Activated naive CD4-positive, alpha-beta T cell treated with anti-CD3 and anti-CD28 coated beads, Interleukin-2, amount 10 ng/mL, durations not matched to agents 7 days and 5 days (primary cell): ENCODE measurements at regions not wholly inside any gene's neighbourhood (a gene's known extent, or its start where the extent isn't known, plus 50 kb on each side); places are given as distances from the start of the nearest gene placed in this dataset.
"Not testable (repeated sequence)": the region's sequence is repeated elsewhere in the genome, so short reads cannot be mapped to it uniquely, and the experiment has no call there.

Experiments used
- CTCF ChIA-PET: fragments of 350-600 bp; sonication (Branson Sonifier 250); formaldehyde crosslinking; loops from one replicate; lab custom pipeline; 2021; ENCODE audit warnings: antibody characterized with exemption; lab: Charles Lee
- DNase-seq: peaks from one replicate; pipeline ENCODE4 v3.0.0-alpha.2; 2020
- H3K27ac Mint-ChIP-seq: one replicate; pipeline ENCODE4 v1.8.0; 2021; ENCODE audit warnings: mild to moderate bottlenecking, moderate library complexity, mixed read lengths
- H3K27me3 Mint-ChIP-seq: one replicate; pipeline ENCODE4 v1.8.0; 2021; ENCODE audit warnings: mild to moderate bottlenecking, mixed read lengths
- H3K36me3 Mint-ChIP-seq: one replicate; pipeline ENCODE4 v1.8.0; 2021; ENCODE audit warnings: mixed read lengths
- H3K4me1 Mint-ChIP-seq: one replicate; pipeline ENCODE4 v1.8.0; 2021; ENCODE audit warnings: mixed read lengths
- H3K4me3 Mint-ChIP-seq: one replicate; pipeline ENCODE4 v1.8.0; 2021; ENCODE audit warnings: mild to moderate bottlenecking, moderate library complexity, mixed read lengths
- H3K9me3 Mint-ChIP-seq: one replicate; pipeline ENCODE4 v1.8.0; 2021; ENCODE audit warnings: mixed read lengths

DNA sequence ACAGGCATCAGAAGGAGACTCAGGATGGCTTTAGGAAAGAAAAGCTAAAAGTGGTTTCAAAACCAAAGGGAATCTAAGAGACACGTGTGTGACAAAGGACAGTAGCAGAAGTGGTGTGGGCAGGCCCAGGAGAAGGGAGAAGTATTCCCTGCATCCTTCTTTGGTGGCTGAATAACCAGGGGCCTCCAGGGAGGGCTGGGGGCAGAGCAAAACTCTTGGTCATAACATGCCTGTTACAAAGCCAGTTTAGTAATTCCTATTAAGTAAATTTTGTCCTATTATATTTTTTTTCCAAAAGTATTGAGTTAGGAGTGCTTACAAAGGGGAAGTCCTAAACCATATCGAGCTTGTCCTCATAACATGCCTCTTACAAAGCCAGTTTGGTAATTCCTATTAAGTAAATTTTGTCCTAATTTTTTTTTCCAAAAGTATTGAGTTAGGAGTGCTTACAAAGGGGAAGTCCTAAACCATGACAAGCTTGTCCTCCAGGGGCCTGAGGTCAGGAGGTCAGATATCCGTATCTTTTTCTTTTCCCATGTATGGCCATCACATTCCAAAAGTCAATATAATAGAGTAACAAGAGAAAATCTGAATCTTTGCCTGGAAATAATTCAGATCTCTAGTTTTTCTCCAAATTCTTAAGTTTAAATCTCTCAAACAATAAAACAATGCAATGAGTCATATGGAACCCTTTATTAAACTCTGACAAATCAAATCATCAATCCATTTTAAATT, 509.2 kb downstream of the LTN1 start:
- DNase-seq = no peak
- CTCF ChIA-PET = interaction anchor here (1.3 kb wide), 1 partner anchor 262 kb away, joined by 4 read pairs; no protein-coding TSS in a partner anchor
- H3K27me3 Mint-ChIP-seq = peaks cover 6% of the 10 kb centered on the region

DNA sequence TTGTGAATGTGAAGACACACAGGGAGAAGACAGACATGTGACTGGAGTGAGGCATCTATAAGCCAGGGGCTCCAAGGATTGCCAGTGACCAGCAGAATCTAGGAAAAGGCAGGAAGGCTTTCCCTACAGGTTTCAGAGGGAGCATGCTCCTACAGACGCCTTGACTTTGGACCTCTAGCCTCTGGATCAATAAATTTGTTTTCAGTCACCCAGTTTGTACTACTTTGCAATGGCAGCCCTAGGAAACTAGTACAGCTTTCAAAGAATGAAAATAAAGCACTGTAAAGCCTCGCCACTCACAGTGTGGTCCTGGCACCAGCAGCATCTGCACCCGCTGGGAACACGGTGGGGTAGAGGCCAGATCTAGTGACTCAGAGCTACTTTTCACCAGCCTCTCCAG, 510.0 kb downstream of the LTN1 start:
- CTCF ChIA-PET = interaction anchor here (1.3 kb wide), 1 partner anchor 263 kb away, joined by 4 read pairs; no protein-coding TSS in a partner anchor
- no peaks in the 10 kb centered on the region for H3K9me3 Mint-ChIP-seq
- no peaks in the 10 kb centered on the region for H3K36me3 Mint-ChIP-seq
- DNase-seq = no peak
- no peak overlapping the region for H3K27ac Mint-ChIP-seq
- H3K4me3 Mint-ChIP-seq = no peak overlapping the region
- peaks cover 6% of the 10 kb centered on the region for H3K27me3 Mint-ChIP-seq
- no peaks in the 10 kb centered on the region for H3K4me1 Mint-ChIP-seq

More for the DNA sequence above, 509.2 kb downstream of the LTN1 start:
- H3K36me3 Mint-ChIP-seq = no peaks in the 10 kb centered on the region
- no peak overlapping the region for H3K27ac Mint-ChIP-seq
- no peak overlapping the region for H3K4me3 Mint-ChIP-seq
- no peaks in the 10 kb centered on the region for H3K4me1 Mint-ChIP-seq
- H3K9me3 Mint-ChIP-seq = no peaks in the 10 kb centered on the region

DNA sequence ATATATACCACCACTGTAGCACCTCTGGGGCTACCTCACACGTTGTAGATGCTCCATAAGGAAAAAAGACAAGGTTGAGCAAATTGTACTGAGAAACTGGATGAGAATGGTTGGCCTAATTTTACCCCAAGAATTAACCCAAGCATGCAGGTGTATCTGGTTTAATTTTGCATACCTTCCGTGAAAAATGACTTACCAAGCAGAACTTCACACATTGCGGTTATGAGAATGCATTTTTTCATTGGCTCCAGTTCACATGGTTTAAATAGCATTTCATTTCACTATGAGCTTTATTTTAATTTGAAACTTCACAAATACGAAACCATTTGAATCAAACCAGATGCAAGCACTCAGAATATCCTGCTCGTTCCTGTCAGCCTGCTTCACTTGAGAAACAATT, 512.2 kb downstream of the LTN1 start:
- Mint-ChIP-seq H3K27ac (no peak overlapping the region), H3K27me3 (peaks cover 6% of the 10 kb centered on the region), H3K4me1 (no peaks in the 10 kb centered on the region), H3K36me3 (no peaks in the 10 kb centered on the region), H3K4me3 (no peak overlapping the region), H3K9me3 (no peaks in the 10 kb centered on the region)
- DNase-seq = no peak
- CTCF ChIA-PET = no interaction called here

GRCh38 chr21:28473530-28474220, 519.0 kb downstream of the LTN1 start:
- Mint-ChIP-seq H3K27ac (no peak overlapping the region), H3K4me1 (no peaks in the 10 kb centered on the region), H3K27me3 (peaks cover 6% of the 10 kb centered on the region), H3K9me3 (no peaks in the 10 kb centered on the region), H3K4me3 (no peak overlapping the region), H3K36me3 (no peaks in the 10 kb centered on the region)
- DNase-seq = no peak
- CTCF ChIA-PET = no interaction called here

DNA sequence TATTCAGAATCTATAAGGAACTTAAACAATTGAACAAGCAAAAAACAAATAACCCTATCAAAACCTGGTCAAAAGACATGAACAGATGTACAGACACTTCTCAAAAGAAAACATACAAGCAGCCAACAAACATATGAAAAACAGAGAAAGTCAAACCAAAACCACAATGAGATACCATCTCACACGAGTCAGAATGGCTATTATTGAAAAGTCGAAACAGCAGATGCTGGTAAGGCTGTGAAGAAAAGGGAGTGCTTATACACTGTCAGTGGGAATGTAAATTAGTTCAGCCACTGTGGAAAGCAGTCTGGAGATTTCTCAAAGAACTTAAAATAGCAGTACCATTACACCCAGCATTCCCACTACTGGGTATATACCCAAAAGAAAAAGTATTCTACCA, 520.1 kb downstream of the LTN1 start:
- H3K4me3 Mint-ChIP-seq, CTCF ChIA-PET, H3K9me3 Mint-ChIP-seq, H3K4me1 Mint-ChIP-seq, H3K27me3 Mint-ChIP-seq, H3K27ac Mint-ChIP-seq, DNase-seq, H3K36me3 Mint-ChIP-seq: not testable (repeated sequence)

DNA sequence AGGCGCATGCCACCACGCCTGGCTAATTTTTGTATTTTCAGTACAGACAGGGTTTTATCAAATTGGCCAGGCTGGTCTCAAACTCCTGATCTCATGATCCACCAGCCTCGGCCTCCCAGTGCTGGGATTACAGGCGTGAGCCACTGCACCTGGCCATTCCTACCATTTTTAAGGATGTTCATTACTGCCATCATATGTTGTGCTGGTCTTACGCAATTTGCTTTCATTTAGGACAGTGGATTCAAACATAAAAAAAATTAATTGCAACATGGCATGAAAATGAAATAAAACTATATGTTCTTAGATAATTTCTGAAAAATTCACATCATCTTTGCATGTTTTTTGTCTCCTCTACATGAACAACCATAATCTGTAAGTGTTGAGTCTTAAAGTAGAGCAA, 527.7 kb downstream of the LTN1 start:
- Mint-ChIP-seq H3K9me3 (no peaks in the 10 kb centered on the region), H3K4me1 (no peaks in the 10 kb centered on the region), H3K36me3 (no peaks in the 10 kb centered on the region), H3K4me3 (no peak overlapping the region), H3K27me3 (peaks cover 2% of the 10 kb centered on the region), H3K27ac (no peak overlapping the region)
- DNase-seq = no peak
- CTCF ChIA-PET = no interaction called here

- Mint-ChIP-seq H3K4me3 (no peak overlapping the region), H3K27ac (no peak overlapping the region), H3K9me3 (no peaks in the 10 kb centered on the region), H3K36me3 (no peaks in the 10 kb centered on the region), H3K27me3 (peaks cover 3% of the 10 kb centered on the region), H3K4me1 (no peaks in the 10 kb centered on the region)
- no peak for DNase-seq
- CTCF ChIA-PET = no interaction called here
Observed at GRCh38 chr21:28464095-28464494, 528.6 kb downstream of the LTN1 start.

GRCh38 chr21:28459193-28459592, 533.5 kb downstream of the LTN1 start:
- no peaks in the 10 kb centered on the region for H3K36me3 Mint-ChIP-seq
- CTCF ChIA-PET = interaction anchor here (0.6 kb wide), 1 partner anchor 396 kb away, joined by 3 read pairs; no protein-coding TSS in a partner anchor
- no peaks in the 10 kb centered on the region for H3K4me1 Mint-ChIP-seq
- H3K27ac Mint-ChIP-seq = no peak overlapping the region
- H3K4me3 Mint-ChIP-seq = no peak overlapping the region
- H3K27me3 Mint-ChIP-seq = peaks cover 3% of the 10 kb centered on the region
- no peak for DNase-seq
- H3K9me3 Mint-ChIP-seq = no peaks in the 10 kb centered on the region

GRCh38 chr21:28458446-28458845, 534.2 kb downstream of the LTN1 start:
- H3K27me3 Mint-ChIP-seq = peaks cover 3% of the 10 kb centered on the region
- no peaks in the 10 kb centered on the region for H3K36me3 Mint-ChIP-seq
- no peak overlapping the region for H3K4me3 Mint-ChIP-seq
- H3K27ac Mint-ChIP-seq = no peak overlapping the region
- H3K4me1 Mint-ChIP-seq = no peaks in the 10 kb centered on the region
- CTCF ChIA-PET = no interaction called here
- no peaks in the 10 kb centered on the region for H3K9me3 Mint-ChIP-seq
- DNase-seq = no peak

- CTCF ChIA-PET = no interaction called here
- Mint-ChIP-seq H3K27ac (no peak overlapping the region), H3K4me3 (no peak overlapping the region), H3K9me3 (no peaks in the 10 kb centered on the region), H3K4me1 (no peaks in the 10 kb centered on the region), H3K36me3 (no peaks in the 10 kb centered on the region), H3K27me3 (peaks cover 3% of the 10 kb centered on the region)
- DNase-seq = no peak
Observed at GRCh38 chr21:28455253-28455600, 537.5 kb downstream of the LTN1 start.

DNA sequence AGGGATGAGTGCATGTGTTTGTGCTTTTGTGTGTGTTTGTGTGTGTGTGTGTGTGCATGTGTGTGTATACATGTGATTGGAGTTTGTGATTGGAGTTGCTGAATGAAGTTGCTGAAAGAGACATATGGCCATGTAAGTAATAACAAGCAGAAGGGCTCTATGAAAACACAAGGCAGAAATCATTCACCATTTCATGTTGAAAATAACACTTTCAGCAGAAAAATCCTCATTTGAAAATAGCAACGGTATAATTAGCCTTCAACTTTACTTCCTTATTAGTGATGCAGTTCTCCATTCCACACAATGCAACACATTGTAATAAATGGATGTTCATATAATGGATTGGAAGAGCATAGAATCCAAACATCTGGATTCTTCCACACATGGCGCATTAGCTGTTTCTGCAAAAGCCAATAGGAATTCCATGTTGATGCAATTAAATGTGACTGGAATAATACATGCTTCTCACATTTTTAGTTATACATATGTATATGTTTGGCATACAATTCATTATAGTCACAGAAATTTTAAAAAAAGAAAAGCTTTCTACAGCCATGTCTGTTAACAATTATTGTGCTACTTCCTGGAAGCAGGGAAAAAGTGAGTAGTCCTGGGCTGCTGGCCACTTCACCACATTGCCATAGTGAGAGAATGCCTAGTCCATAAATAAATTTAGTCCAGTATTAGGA, 538.0 kb downstream of the LTN1 start:
- Mint-ChIP-seq H3K4me1 (no peaks in the 10 kb centered on the region), H3K36me3 (no peaks in the 10 kb centered on the region), H3K9me3 (no peaks in the 10 kb centered on the region), H3K4me3 (no peak overlapping the region), H3K27me3 (peaks cover 3% of the 10 kb centered on the region), H3K27ac (no peak overlapping the region)
- CTCF ChIA-PET = no interaction called here
- no peak for DNase-seq

DNA sequence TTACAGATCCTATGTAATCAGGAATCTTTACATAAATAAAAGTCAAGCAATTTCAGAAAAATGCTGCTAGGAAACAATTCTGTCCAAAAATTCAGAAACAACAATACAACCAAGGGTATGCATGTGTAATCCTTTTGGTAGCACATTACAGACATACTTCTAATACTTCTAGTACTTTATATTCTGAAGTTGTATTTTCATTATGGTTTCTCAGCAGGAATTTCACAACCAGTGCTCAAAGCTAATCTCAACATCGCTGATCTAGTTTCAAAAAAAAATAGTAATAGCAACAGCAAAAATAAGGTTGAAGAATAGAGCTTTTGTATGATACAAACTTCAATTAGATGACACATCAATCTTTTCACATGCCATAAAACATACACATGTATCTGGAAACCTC, 545.2 kb downstream of the LTN1 start:
- no peaks in the 10 kb centered on the region for H3K36me3 Mint-ChIP-seq
- no peak overlapping the region for H3K4me3 Mint-ChIP-seq
- H3K4me1 Mint-ChIP-seq = no peaks in the 10 kb centered on the region
- no peak overlapping the region for H3K27ac Mint-ChIP-seq
- no peaks in the 10 kb centered on the region for H3K9me3 Mint-ChIP-seq
- DNase-seq = no peak
- H3K27me3 Mint-ChIP-seq = no peaks in the 10 kb centered on the region
- CTCF ChIA-PET = no interaction called here

DNA sequence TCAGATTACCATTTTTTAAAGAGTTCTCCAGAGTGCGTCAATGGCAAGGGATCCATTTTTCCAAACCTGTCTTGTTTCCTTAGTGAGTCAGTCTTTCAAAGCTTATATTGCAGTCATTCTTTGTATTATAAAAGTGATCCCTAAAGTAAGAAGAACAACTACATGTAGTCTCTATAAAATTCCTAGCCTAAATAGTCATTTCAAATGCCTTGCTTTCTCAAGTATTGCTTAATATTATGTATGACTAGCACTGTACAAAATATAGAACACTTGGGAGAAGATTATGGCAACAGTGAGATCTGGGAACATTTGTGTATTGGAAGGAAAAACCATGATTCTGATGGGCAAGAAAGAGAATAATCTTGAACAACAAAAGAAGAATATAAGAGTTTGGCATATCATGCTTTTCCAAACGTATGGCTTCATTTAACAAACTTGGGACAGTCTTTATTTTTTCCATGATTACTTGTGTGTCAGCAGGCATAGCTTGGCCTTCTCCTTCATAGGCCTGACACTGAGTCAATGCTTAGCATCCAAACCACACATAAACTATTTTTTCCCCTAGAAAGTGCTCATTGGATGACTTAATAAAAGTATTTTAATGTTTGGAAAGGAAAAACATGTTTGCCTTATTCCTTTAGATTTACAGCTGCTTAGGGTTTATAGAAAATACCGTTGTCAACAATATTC, 547.4 kb downstream of the LTN1 start:
- H3K9me3 Mint-ChIP-seq = no peaks in the 10 kb centered on the region

GRCh38 chr21:28444557-28444956, 548.1 kb downstream of the LTN1 start:
- H3K36me3 Mint-ChIP-seq = no peaks in the 10 kb centered on the region
- CTCF ChIA-PET = no interaction called here
- H3K4me3 Mint-ChIP-seq = no peak overlapping the region
- DNase-seq = no peak
- no peaks in the 10 kb centered on the region for H3K27me3 Mint-ChIP-seq
- H3K4me1 Mint-ChIP-seq = no peaks in the 10 kb centered on the region
- no peaks in the 10 kb centered on the region for H3K9me3 Mint-ChIP-seq
- no peak overlapping the region for H3K27ac Mint-ChIP-seq

More for the DNA sequence above, 547.4 kb downstream of the LTN1 start:
- Mint-ChIP-seq H3K36me3 (no peaks in the 10 kb centered on the region), H3K4me3 (no peak overlapping the region), H3K27ac (no peak overlapping the region), H3K4me1 (no peaks in the 10 kb centered on the region), H3K27me3 (no peaks in the 10 kb centered on the region)
- CTCF ChIA-PET = no interaction called here
- DNase-seq = no peak
